ENCODE measurements at regions not wholly inside any gene's neighbourhood (a gene's known extent, or its start where the extent isn't known, plus 50 kb on each side); places are given as distances from the start of the nearest gene placed in this dataset.

- no peak for DNase-seq
- Mint-ChIP-seq H3K4me3 (no peak overlapping the region), H3K27ac (no peak overlapping the region), H3K9me3 (no peaks in the 10 kb centered on the region), H3K4me1 (ENCODE audit: low read depth) (no peaks in the 10 kb centered on the region), H3K27me3 (no peaks in the 10 kb centered on the region), H3K36me3 (ENCODE audit: low read depth) (no peaks in the 10 kb centered on the region)
- ChIA-PET POLR2A (no interaction called here), CTCF (no interaction called here)
- H3K4me1 ChIP-seq (ENCODE audit: insufficient read depth, low read length) = no peaks in the 10 kb centered on the region
- ATAC-seq (ENCODE audit: poor library complexity) = no peak
- no peak overlapping the region for H3K27ac ChIP-seq (ENCODE audit: low read depth in 1 of 2, low read length in 2 of 2)
- TF ChIP-seq CTCF (IDR thresholded peaks at IDR 0.05) = no peak
- intact Hi-C loops (cut with DNase I, micrococcal nuclease) = no loop called here
- H3K27me3 ChIP-seq (ENCODE audit: control insufficient read depth in 1 of 2, insufficient read depth in 2 of 2, low read length in 2 of 2) = peaks cover 0 to 2% of the 10 kb centered on the region in 2 experiments
- H3K9me3 ChIP-seq (ENCODE audit: control insufficient read depth in 1 of 2, insufficient read depth in 1 of 2, low read length in 2 of 2) = peaks cover 0 to 12% of the 10 kb centered on the region in 2 experiments
- no peaks in the 10 kb centered on the region for H3K36me3 ChIP-seq (ENCODE audit: insufficient read depth, low read length)
- no peak overlapping the region for H3K4me3 ChIP-seq (ENCODE audit: low read length)
Observed at GRCh38 chr20:60963146-60963545, 288.9 kb upstream of the CDH4 start.

GRCh38 chr20:60964911-60965310 is 287.1 kb upstream of the CDH4 start:
- Mint-ChIP-seq H3K9me3 (no peaks in the 10 kb centered on the region), H3K4me3 (no peak overlapping the region), H3K4me1 (ENCODE audit: low read depth) (no peaks in the 10 kb centered on the region), H3K36me3 (ENCODE audit: low read depth) (no peaks in the 10 kb centered on the region), H3K27ac (no peak overlapping the region), H3K27me3 (peaks cover 4% of the 10 kb centered on the region)
- H3K27me3 ChIP-seq (ENCODE audit: control insufficient read depth in 1 of 2, insufficient read depth in 2 of 2, low read length in 2 of 2) = no peaks in the 10 kb centered on the region
- POLR2A ChIA-PET = no interaction called here
- no peaks in the 10 kb centered on the region for H3K36me3 ChIP-seq (ENCODE audit: insufficient read depth, low read length)
- no peak for TF ChIP-seq CTCF (IDR thresholded peaks at IDR 0.05)
- no peak for DNase-seq
- CTCF ChIA-PET = interaction anchor here (0.9 kb wide), 1 partner anchor 11 kb away, joined by 3 read pairs; no protein-coding TSS in a partner anchor
- peaks cover 0 to 12% of the 10 kb centered on the region in 2 experiments for H3K9me3 ChIP-seq (ENCODE audit: control insufficient read depth in 1 of 2, insufficient read depth in 1 of 2, low read length in 2 of 2)
- no peak overlapping the region for H3K27ac ChIP-seq (ENCODE audit: low read depth in 1 of 2, low read length in 2 of 2)
- H3K4me1 ChIP-seq (ENCODE audit: insufficient read depth, low read length) = no peaks in the 10 kb centered on the region
- intact Hi-C loops (cut with DNase I, micrococcal nuclease) = no loop called here
- H3K4me3 ChIP-seq (ENCODE audit: low read length) = no peak overlapping the region
- ATAC-seq (ENCODE audit: poor library complexity) = no peak

GRCh38 chr20:60966031-60966430 is 286.0 kb upstream of the CDH4 start:
- Mint-ChIP-seq H3K27me3 (peaks cover 4% of the 10 kb centered on the region), H3K4me3 (no peak overlapping the region), H3K4me1 (ENCODE audit: low read depth) (no peaks in the 10 kb centered on the region), H3K36me3 (ENCODE audit: low read depth) (no peaks in the 10 kb centered on the region), H3K9me3 (no peaks in the 10 kb centered on the region), H3K27ac (no peak overlapping the region)
- no peaks in the 10 kb centered on the region for H3K27me3 ChIP-seq (ENCODE audit: control insufficient read depth in 1 of 2, insufficient read depth in 2 of 2, low read length in 2 of 2)
- DNase-seq = no peak
- H3K4me3 ChIP-seq (ENCODE audit: low read length) = no peak overlapping the region
- H3K36me3 ChIP-seq (ENCODE audit: insufficient read depth, low read length) = no peaks in the 10 kb centered on the region
- POLR2A ChIA-PET = no interaction called here
- no peaks in the 10 kb centered on the region for H3K4me1 ChIP-seq (ENCODE audit: insufficient read depth, low read length)
- ATAC-seq (ENCODE audit: poor library complexity) = no peak
- CTCF ChIA-PET = no interaction called here
- H3K9me3 ChIP-seq (ENCODE audit: control insufficient read depth in 1 of 2, insufficient read depth in 1 of 2, low read length in 2 of 2) = peaks cover 0 to 12% of the 10 kb centered on the region in 2 experiments
- intact Hi-C loops (cut with DNase I, micrococcal nuclease) = no loop called here
- TF ChIP-seq CTCF (IDR thresholded peaks at IDR 0.05) = no peak
- no peak overlapping the region for H3K27ac ChIP-seq (ENCODE audit: low read depth in 1 of 2, low read length in 2 of 2)

Data from CD4-positive, alpha-beta T cell (primary cell).